ENCODE measurements at regions not wholly inside any gene's neighbourhood (a gene's known extent, or its start where the extent isn't known, plus 50 kb on each side); places are given as distances from the start of the nearest gene placed in this dataset.

GRCh38 chr12:60724984-60725383, 1129.2 kb downstream of the SLC16A7 start:
- no peak for TF ChIP-seq POLR2A (IDR thresholded peaks at IDR 0.05)
- no peak for TF ChIP-seq CTCF (IDR thresholded peaks at IDR 0.05)
- TF ChIP-seq POLR2AphosphoS5 (IDR thresholded peaks at IDR 0.05) = no peak

Data from prostate gland (tissue), 2 donors.